ENCODE measurements at regions not wholly inside any gene's neighbourhood (a gene's known extent, or its start where the extent isn't known, plus 50 kb on each side); places are given as distances from the start of the nearest gene placed in this dataset.

DNA sequence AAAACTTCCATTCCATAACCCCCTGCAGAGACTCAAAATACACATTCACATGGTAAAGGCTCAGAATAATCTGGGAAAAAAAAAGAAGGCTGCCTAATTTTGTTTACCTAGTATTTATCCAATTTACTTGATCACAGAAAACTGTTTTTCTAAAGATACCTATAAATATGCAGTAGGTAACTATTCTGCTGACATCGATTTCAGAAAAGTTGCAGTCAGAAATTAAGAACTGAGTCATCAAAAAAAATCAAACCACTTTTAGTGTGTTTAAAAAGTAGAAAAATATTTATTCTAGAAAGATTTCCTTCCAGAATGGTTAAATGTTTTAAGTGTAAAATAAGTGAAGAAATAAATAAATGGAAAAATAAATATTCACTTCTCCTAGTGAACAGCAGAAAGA, 254.5 kb upstream of the CAND1 start:
- no peak for DNase-seq (ENCODE audit: extremely low read depth, low read depth)
- TF ChIP-seq, protein P1, sequence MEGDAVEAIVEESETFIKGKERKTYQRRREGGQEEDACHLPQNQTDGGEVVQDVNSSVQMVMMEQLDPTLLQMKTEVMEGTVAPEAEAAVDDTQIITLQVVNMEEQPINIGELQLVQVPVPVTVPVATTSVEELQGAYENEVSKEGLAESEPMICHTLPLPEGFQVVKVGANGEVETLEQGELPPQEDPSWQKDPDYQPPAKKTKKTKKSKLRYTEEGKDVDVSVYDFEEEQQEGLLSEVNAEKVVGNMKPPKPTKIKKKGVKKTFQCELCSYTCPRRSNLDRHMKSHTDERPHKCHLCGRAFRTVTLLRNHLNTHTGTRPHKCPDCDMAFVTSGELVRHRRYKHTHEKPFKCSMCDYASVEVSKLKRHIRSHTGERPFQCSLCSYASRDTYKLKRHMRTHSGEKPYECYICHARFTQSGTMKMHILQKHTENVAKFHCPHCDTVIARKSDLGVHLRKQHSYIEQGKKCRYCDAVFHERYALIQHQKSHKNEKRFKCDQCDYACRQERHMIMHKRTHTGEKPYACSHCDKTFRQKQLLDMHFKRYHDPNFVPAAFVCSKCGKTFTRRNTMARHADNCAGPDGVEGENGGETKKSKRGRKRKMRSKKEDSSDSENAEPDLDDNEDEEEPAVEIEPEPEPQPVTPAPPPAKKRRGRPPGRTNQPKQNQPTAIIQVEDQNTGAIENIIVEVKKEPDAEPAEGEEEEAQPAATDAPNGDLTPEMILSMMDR (IDR thresholded peaks at IDR 0.05; ENCODE audit: low read depth, low read length), result no peak

DNA sequence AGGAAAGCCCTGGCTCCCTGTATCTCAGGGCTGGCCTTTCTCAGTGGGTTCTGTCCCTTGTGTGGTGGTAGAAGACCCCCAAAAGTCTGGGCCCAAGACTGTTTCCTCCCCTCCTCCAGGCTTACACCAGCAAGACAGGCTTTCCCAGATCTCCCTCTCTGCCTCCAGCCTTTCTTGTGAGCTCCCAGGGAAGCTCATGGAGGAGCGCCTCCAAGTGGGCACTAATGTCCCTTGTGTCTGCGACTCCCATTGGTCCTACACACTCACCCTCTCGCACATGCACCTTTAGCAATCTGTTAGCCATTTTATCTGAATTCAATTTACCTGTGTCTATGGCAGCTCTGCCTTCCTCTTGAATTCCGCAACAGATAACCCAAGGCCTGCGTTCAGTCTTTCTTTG, 251.1 kb upstream of the CAND1 start:
- TF ChIP-seq, protein P1 (IDR thresholded peaks at IDR 0.05; ENCODE audit: low read depth, low read length), result no peak
- no peak for DNase-seq (ENCODE audit: extremely low read depth, low read depth)

DNA sequence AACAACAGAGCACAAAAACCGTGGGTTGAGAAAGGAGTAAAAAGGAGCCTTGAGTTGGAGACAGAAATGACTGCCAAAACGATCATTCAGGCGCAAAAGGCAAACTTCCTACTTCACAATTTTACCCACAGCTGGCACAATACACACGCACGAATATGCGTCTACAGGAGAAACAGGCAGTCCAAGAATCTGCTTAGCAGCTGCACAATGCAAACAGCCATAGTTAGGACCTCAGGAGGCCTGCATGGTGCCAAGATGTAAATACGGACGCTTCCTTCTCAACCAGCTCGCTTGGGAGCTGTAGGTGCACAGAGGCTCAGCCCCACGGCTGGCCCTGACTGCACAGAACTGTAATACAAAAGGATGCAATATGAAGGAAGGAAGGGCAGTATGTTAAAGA, 250.1 kb upstream of the CAND1 start:
- no peak for DNase-seq (ENCODE audit: extremely low read depth, low read depth)
- TF ChIP-seq, protein P1 (IDR thresholded peaks at IDR 0.05; ENCODE audit: low read depth, low read length), result no peak

DNA sequence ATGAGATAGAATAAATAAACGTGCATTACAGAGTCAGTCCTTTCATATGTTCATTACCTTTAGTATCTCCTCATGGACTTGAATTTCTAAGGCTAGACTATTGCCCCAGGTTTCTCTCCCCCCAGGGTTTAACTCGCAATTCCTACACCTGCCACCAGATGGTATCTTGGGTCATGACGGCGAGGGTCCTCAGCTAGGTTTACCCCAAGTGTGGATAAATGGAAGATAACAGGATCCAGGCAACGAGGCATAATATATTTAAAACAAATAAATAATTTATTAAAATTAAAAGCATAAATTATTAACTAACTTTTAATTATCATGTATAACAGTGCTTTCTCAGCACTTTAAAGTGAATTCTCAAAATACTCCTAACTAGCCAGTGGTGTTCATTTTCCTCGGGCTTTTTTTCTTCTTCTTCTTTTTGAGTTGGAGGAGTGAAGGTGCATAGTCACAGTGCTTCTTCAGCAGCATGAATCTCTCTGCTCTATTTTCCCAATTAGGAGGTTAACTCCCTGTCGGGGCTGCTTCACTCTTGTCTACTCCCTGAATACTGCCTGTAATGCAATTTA, 243.5 kb upstream of the CAND1 start:
- TF ChIP-seq, protein P1 (IDR thresholded peaks at IDR 0.05; ENCODE audit: low read depth, low read length), result peak; percentile 71
- no peak for DNase-seq (ENCODE audit: extremely low read depth, low read depth)

DNA sequence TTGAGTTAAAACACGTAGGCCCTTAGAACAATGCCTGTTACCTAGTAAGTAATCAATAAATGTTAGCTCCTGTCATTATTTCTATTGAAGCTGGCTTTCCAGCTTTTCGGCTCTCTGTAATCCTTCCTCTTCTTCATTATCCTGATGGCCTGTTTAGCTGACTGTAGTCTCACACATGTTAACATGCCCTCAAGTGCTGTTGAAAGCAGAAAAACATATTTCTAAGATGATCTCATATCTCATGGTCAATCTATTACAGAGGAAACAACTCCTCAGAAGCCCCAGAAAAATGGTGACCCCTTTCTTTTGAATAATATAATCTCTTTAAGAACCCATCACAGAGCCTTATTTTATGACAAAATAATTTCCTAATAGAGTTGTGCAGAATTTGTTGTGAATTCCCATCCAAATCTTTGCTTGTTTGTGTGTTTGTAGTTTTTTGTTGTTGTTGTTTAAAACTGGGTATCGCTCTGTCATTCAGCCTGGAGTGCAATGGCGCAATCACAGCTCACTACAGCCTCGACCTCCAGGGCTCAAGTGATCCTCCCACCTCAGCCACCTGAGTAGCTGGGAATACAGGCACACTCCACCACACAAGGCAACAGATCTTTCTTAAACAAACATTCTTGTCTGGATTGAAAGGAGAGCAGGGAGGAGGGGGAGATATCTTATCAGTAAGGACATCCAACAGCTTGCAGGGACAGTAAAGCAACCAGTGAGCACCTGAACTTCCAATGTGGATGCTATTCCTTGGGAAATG, 242.5 kb upstream of the CAND1 start:
- DNase-seq (ENCODE audit: extremely low read depth, low read depth), result no peak
- TF ChIP-seq, protein P1 (IDR thresholded peaks at IDR 0.05; ENCODE audit: low read depth, low read length), result no peak

DNA sequence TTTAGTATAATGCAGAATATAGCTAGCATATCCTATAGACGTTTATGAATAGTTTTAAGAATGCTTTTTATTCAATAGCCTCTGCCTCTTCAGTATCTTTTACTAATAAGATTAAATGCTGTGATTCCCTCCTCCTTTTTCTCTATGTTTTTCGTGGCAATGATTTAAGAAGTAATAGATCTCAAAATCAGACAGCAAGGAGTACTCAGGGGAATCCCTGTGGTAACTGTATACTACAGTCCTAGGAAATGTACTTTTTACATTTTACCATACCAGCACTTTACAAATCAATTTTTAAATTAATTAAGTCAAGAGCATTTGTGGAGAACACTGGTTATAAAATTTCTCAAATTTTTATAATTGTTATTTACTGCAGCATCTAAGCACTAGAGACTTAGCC, 240.6 kb upstream of the CAND1 start:
- no peak for DNase-seq (ENCODE audit: extremely low read depth, low read depth)
- TF ChIP-seq, protein P1 (IDR thresholded peaks at IDR 0.05; ENCODE audit: low read depth, low read length), result no peak

DNA sequence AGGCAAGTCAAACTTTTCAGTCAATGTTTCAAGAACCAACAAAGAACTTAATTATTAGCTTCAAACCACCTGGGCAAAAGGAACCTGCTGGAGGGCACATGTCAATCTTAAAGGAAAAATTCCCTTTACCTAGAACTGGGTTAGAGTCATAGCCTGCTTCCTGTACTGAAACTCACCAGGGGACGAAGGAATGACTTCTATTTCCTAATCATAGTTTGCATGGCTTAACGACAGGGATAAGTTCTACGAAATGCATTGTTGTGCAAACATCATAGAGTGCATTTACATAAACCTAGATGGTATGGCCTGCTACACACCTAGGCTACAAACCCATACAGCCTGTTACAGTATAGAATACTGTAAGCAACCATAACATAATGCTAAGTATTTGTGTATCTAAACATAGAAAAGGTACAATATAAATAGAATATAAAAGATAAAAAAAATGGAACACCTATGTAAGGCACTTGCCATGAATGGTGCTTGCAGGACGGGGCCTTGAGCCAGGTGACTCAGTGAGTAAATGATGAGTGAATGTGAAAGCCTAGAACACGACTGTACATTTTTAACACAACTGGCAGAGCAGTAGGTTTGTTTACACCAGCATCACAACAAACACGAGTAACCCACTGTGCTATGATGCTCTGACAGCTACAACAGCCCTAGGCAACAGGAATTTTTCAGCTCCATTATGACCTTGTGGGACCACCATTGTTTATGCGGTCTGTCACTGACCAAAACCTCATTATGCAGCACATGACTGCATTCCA, 234.9 kb upstream of the CAND1 start:
- DNase-seq (ENCODE audit: extremely low read depth, low read depth), result no peak
- TF ChIP-seq, protein P1 (IDR thresholded peaks at IDR 0.05; ENCODE audit: low read depth, low read length), result no peak
